AG10803 (cell line): ENCODE measurements at regions not wholly inside any gene's neighbourhood (a gene's known extent, or its start where the extent isn't known, plus 50 kb on each side); places are given as distances from the start of the nearest gene placed in this dataset.
"Not testable (repeated sequence)": the region's sequence is repeated elsewhere in the genome, so short reads cannot be mapped to it uniquely, and the experiment has no call there.

Experiments used
- DNase-seq: peaks from one replicate; pipeline ENCODE4 v3.0.0; 2010; ENCODE audit warnings: low read depth
- H3K4me3 ChIP-seq: 2 replicates; pipeline ENCODE4 v1.5.1; 2011; ENCODE audit warnings: mild to moderate bottlenecking, low read length, control low read depth
- TF ChIP-seq, protein P1 (sequence below): conservative IDR thresholded peaks from 2 replicates; pipeline ENCODE4 v1.5.1; 2011; ENCODE audit warnings: mild to moderate bottlenecking, low read length, control low read depth, inconsistent platforms

DNA sequence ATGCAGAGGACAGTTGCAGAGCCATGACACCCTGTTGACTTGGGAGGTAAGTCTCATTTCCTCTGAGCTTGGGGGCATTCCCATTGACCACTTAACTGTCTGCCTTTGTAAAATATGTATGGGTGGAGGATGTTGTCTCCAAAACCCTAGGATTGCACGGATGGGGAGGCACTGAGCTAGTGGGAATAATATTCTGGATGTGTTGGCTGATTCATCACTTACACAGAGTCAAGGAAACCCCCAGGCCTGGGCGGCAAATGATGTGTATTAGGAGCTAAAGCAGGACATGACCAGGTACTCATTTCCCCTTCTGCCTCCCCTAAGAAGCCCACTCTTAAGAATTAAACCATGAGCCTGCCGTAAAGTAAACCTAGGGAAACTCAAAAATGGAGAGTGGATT lies 319.4 kb downstream of the VRK1 start:
- H3K4me3 ChIP-seq, result no peak overlapping the region
- DNase-seq, result no peak
- TF ChIP-seq, protein P1, sequence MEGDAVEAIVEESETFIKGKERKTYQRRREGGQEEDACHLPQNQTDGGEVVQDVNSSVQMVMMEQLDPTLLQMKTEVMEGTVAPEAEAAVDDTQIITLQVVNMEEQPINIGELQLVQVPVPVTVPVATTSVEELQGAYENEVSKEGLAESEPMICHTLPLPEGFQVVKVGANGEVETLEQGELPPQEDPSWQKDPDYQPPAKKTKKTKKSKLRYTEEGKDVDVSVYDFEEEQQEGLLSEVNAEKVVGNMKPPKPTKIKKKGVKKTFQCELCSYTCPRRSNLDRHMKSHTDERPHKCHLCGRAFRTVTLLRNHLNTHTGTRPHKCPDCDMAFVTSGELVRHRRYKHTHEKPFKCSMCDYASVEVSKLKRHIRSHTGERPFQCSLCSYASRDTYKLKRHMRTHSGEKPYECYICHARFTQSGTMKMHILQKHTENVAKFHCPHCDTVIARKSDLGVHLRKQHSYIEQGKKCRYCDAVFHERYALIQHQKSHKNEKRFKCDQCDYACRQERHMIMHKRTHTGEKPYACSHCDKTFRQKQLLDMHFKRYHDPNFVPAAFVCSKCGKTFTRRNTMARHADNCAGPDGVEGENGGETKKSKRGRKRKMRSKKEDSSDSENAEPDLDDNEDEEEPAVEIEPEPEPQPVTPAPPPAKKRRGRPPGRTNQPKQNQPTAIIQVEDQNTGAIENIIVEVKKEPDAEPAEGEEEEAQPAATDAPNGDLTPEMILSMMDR, result no peak

DNA sequence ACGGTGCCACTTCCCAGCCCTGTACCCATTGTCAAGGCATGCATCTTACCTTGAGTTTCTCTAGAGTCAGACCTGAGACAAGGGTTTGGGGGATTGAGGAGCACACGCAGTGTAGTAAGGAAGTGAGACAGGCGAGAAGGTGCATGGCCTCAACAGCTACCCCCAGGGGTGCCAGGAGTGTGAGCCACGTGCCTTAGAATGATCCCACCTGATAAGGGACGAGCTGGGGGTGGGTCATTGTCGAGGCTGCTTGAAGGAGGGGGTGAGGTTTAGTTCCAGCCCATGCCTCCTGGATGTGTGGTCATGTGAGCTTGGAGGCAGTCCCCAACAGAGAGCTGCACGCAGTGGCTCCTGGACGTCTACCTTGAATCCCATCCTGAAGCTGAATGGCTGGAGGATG lies 320.5 kb downstream of the VRK1 start:
- no peak for DNase-seq
- TF ChIP-seq, protein P1, result no peak
- H3K4me3 ChIP-seq, result no peak overlapping the region

DNA sequence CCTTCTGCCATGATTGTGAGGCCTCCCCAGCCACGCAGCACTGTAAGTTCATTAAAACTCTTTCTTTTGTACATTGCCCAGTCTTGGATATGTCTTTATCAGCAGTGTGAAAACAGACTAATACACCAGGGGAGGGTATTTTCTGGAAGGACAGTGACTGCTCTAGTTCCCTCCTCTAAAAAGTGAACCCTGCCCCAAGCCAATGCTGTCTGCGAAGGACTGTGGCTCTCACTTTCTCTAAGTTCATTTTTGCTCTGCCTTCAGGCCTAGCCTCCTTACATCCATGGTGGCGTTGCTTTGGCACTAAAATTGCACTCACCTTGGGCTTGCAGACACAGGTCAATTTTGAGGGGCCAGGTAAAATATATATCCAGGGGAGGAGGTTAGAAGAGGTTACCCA lies 323.0 kb downstream of the VRK1 start:
- DNase-seq, result no peak
- TF ChIP-seq, protein P1, result no peak
- H3K4me3 ChIP-seq, result no peak overlapping the region

DNA sequence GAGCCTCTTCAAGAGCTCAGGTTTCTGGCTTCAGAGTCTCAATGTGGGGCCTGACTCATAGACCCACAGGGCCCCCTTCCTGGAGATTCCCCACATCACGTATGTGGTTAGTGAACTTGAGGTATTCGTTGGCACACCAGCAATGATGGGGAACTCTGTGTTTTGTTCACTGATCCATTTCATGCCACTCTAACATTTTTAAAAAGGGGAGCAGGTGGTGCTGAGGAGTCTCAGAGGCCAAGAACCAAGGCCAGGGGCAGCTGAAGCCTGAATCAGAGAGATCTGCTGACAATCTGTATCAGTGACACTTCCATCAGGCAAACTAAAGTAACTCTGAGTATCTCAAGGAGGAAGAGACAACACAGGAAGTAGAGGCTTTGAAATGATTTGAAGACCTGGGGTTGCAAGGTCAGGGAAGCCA lies 323.4 kb downstream of the VRK1 start:
- DNase-seq, result no peak

DNA sequence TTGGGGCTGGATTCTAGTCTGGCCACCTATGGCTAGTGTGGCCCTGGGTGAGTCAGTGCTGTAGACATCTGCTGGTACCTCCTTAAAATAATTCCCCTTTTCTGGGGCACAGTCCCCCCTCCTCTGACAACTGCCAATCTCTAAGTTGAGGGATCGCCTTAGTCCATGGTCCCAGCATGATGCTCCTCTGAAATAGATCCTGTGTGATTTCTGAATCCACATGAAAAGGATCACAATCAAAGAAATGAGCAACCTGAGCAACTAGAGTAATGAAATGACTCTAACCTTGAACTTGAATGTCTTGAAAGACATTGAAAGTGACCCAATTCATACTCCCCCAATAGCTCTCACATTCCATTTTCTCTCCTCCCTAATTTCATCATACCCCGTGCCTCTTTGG lies 332.5 kb downstream of the VRK1 start:
- no peak for DNase-seq
- no peak overlapping the region for H3K4me3 ChIP-seq
- TF ChIP-seq, protein P1, result no peak

More for the DNA sequence above, 323.4 kb downstream of the VRK1 start:
- TF ChIP-seq, protein P1, result no peak
- H3K4me3 ChIP-seq, result no peak overlapping the region

DNA sequence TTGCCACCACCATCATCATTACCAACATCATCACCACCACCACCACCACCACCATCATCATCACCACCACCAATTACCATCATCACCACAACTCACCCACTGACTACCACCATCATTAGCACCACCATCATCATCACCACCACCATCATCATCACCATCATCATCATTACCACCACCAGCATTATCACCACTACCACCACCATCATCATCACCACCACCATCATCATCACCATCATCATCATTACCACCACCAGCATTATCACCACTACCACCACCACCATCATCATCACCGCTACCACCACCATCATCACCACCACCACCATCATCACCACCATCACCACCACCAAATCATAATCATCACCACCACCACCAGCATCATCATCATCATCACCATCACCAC lies 338.7 kb downstream of the VRK1 start:
- H3K4me3 ChIP-seq, DNase-seq: not testable (repeated sequence)

DNA sequence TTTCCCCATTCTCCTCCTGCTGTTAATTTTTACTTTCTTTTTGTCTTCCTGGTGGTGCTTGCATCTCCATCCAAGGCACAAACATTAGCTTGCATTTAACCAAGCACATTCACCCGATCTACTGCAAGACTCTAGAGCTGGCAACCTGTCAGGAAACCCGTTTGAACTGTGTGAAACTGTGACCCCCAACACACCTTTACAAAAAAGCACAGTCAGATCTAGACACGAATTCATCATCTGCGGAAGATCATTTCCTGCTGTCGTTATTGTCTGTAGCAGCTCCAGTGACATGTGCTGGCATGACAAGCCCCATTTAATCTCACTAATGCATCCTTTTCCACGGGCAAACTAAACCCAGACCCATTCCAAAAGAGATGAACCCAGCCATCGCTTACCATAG lies 340.5 kb downstream of the VRK1 start:
- no peak overlapping the region for H3K4me3 ChIP-seq
- TF ChIP-seq, protein P1, result no peak
- no peak for DNase-seq

DNA sequence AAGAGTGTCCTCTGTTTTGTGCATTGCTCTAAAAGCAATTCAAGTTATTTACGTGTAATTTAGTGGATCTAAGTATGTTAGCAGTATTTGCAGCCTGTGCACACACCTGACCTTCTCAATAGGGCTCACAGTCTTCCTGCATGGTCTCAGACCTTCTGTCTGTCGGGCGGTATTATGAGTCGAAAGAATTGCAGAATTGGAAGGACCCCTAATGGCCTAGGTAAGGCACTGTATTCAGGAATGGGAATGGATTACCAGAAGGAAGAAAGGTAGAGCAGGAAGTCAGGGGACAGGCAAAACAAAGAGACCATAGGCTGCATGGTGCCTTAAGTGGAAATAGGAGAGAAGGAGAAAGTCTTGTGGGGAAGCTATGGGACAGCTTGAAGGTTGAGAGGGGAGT lies 341.6 kb downstream of the VRK1 start:
- TF ChIP-seq, protein P1, result no peak
- DNase-seq, result no peak
- H3K4me3 ChIP-seq, result no peak overlapping the region
